H9 (cell line): ENCODE measurements at regions not wholly inside any gene's neighbourhood (a gene's known extent, or its start where the extent isn't known, plus 50 kb on each side); places are given as distances from the start of the nearest gene placed in this dataset.

Source experiments
- DNase-seq: peaks from one replicate; pipeline ENCODE4 v3.0.0-alpha.2; 2017
- H2AFZ ChIP-seq: one replicate; pipeline ENCODE4 v1.6.1; 2013; ENCODE audit warnings: mild to moderate bottlenecking, low read length, control low read depth, moderate library complexity
- H2AK5ac ChIP-seq: 2 replicates; pipeline ENCODE4 v1.6.1; 2013; ENCODE audit warnings: low read length, control low read depth, mixed read lengths; ENCODE audit not compliant: insufficient read length
- H2BK120ac ChIP-seq: one replicate; pipeline ENCODE4 v1.6.1; 2013; ENCODE audit warnings: low read depth, mild to moderate bottlenecking, low read length, control low read depth, inconsistent platforms; ENCODE audit not compliant: poor library complexity, severe bottlenecking
- H2BK12ac ChIP-seq: 2 replicates; pipeline ENCODE4 v1.6.1; 2013; ENCODE audit warnings: low read length, control low read depth, mixed read lengths, low read depth; ENCODE audit not compliant: insufficient read length
- H2BK15ac ChIP-seq: 2 replicates; pipeline ENCODE4 v1.6.1; 2013; ENCODE audit warnings: low read depth, low read length, control low read depth
- H2BK20ac ChIP-seq: one replicate; pipeline ENCODE4 v1.6.1; 2013; ENCODE audit warnings: low read depth, mild to moderate bottlenecking, low read length, control low read depth, inconsistent platforms; ENCODE audit not compliant: poor library complexity, severe bottlenecking
- H2BK5ac ChIP-seq: 2 replicates; pipeline ENCODE4 v1.6.1; 2013; ENCODE audit warnings: low read length, control low read depth, mixed read lengths; ENCODE audit not compliant: insufficient read length
- H3K14ac ChIP-seq: 2 replicates; pipeline ENCODE4 v1.6.1; 2013; ENCODE audit warnings: low read length, control low read depth; ENCODE audit not compliant: insufficient read depth
- H3K18ac ChIP-seq: 2 replicates; pipeline ENCODE4 v1.6.1; 2013; ENCODE audit warnings: low read depth, mild to moderate bottlenecking, mixed read lengths, low read length, control low read depth; ENCODE audit not compliant: insufficient read length
- H3K23ac ChIP-seq: 2 replicates; pipeline ENCODE4 v1.6.1; 2013; ENCODE audit warnings: low read length, control low read depth, mixed read lengths, low read depth; ENCODE audit not compliant: insufficient read length
- H3K23me2 ChIP-seq: 2 replicates; pipeline ENCODE4 v1.6.1; 2013; ENCODE audit warnings: low read depth, mild to moderate bottlenecking, mixed read lengths, low read length, control low read depth; ENCODE audit not compliant: insufficient read length, poor library complexity, severe bottlenecking
- H3K27ac ChIP-seq: 2 replicates; pipeline ENCODE4 v1.5.1; 2013; ENCODE audit warnings: low read length, control low read depth, mixed read lengths, low read depth; ENCODE audit not compliant: insufficient read length
- H3K27me3 ChIP-seq: 2 replicates; pipeline ENCODE4 v1.6.1; 2013; ENCODE audit warnings: low read length, control low read depth, inconsistent platforms; ENCODE audit not compliant: insufficient read depth
- H3K4ac ChIP-seq: 2 replicates; pipeline ENCODE4 v1.6.1; 2013; ENCODE audit warnings: low read depth, mild to moderate bottlenecking, control low read depth, inconsistent platforms, low read length, moderate library complexity
- H3K4me1 ChIP-seq: 2 replicates; pipeline ENCODE4 v1.6.1; 2013; ENCODE audit warnings: low read length, control low read depth, inconsistent platforms; ENCODE audit not compliant: insufficient read depth
- H3K4me2 ChIP-seq: 2 replicates; pipeline ENCODE4 v1.6.1; 2013; ENCODE audit warnings: low read length, control low read depth, mixed read lengths; ENCODE audit not compliant: insufficient read length, insufficient read depth
- H3K56ac ChIP-seq: 2 replicates; pipeline ENCODE4 v1.6.1; 2013; ENCODE audit warnings: low read depth, mild to moderate bottlenecking, mixed read lengths, low read length, control low read depth; ENCODE audit not compliant: insufficient read length
- H3K79me1 ChIP-seq: 2 replicates; pipeline ENCODE4 v1.6.1; 2013; ENCODE audit warnings: low read depth, mild to moderate bottlenecking, moderate library complexity, low read length, control low read depth, inconsistent platforms; ENCODE audit not compliant: insufficient read depth, poor library complexity, severe bottlenecking
- H3K79me2 ChIP-seq: 2 replicates; pipeline ENCODE4 v1.6.1; 2013; ENCODE audit warnings: low read length, control low read depth, inconsistent platforms; ENCODE audit not compliant: insufficient read depth
- H3K9ac ChIP-seq: 2 replicates; pipeline ENCODE4 v1.6.1; 2013; ENCODE audit warnings: low read length, control low read depth, mixed read lengths; ENCODE audit not compliant: insufficient read length; ENCODE audit errors: extremely low read depth
- H3K9me3 ChIP-seq: one replicate; pipeline ENCODE4 v1.6.1; 2013; ENCODE audit warnings: low read depth, low read length, inconsistent platforms; ENCODE audit not compliant: control insufficient read depth
- H3T11ph ChIP-seq: one replicate; pipeline ENCODE4 v1.6.1; 2013; ENCODE audit warnings: mild to moderate bottlenecking, low read length, control low read depth, inconsistent platforms
- H4K20me1 ChIP-seq: one replicate; pipeline ENCODE4 v1.6.1; 2013; ENCODE audit not compliant: control insufficient read depth, insufficient read length, insufficient read depth
- H4K5ac ChIP-seq: 2 replicates; pipeline ENCODE4 v1.6.1; 2013; ENCODE audit warnings: low read depth, mild to moderate bottlenecking, mixed read lengths, low read length, control low read depth; ENCODE audit not compliant: insufficient read length
- H4K8ac ChIP-seq: replicated peaks from 2 replicates; pipeline ENCODE4 v1.6.1; 2013; ENCODE audit warnings: low read length, control low read depth, mixed read lengths, low read depth; ENCODE audit not compliant: insufficient read length
- H4K91ac ChIP-seq: 2 replicates; pipeline ENCODE4 v1.6.1; 2013; ENCODE audit warnings: low read depth, mild to moderate bottlenecking, moderate library complexity, mixed read lengths, low read length, control low read depth; ENCODE audit not compliant: insufficient read length
- H3K27ac Mint-ChIP-seq, 3 experiments: 2 replicates in 2 of 3; 3 replicates in 1 of 3; pipeline ENCODE4 v1.8.0; 2020 to 2021; ENCODE audit warnings: mixed read lengths in 3 of 3, mild to moderate bottlenecking in 1 of 3, moderate library complexity in 1 of 3
- H3K27me3 Mint-ChIP-seq: 2 replicates; pipeline ENCODE4 v1.8.0; 2021; ENCODE audit warnings: low read depth, mild to moderate bottlenecking, moderate library complexity, mixed read lengths
- H3K36me3 Mint-ChIP-seq, 3 experiments: 2 replicates in 2 of 3; 3 replicates in 1 of 3; pipeline ENCODE4 v1.8.0; 2020 to 2021; ENCODE audit warnings: low read depth in 3 of 3, mixed read lengths in 3 of 3; ENCODE audit not compliant: insufficient read depth in 1 of 3
- H3K4me1 Mint-ChIP-seq, 2 experiments: 2 replicates each; pipeline ENCODE4 v1.8.0; 2020; ENCODE audit warnings: mixed read lengths in 2 of 2
- H3K4me3 Mint-ChIP-seq, 2 experiments: 2 replicates in 1 of 2; 3 replicates in 1 of 2; pipeline ENCODE4 v1.8.0; 2020 to 2021; ENCODE audit warnings: mild to moderate bottlenecking in 2 of 2, mixed read lengths in 2 of 2, moderate library complexity in 1 of 2
- H3K9me3 Mint-ChIP-seq, 2 experiments: 2 replicates in 1 of 2; 3 replicates in 1 of 2; pipeline ENCODE4 v1.8.0; 2020; ENCODE audit warnings: mild to moderate bottlenecking in 2 of 2, mixed read lengths in 2 of 2, moderate library complexity in 1 of 2
- CTCF ChIP-seq: fragments of 200-600 bp; sonication (generic); conservative IDR thresholded peaks from 3 replicates; pipeline ENCODE4 v1.8.0; 2021; ENCODE audit warnings: antibody characterized with exemption, mild to moderate bottlenecking
- WGBS: extraction: QIAGEN DNeasy Blood & Tissue Kit; methylation state at CpG from one replicate; pipeline ENCODE4 v1.1.7; 2013; ENCODE audit warnings: missing lambda C conversion rate, low lambda C conversion rate, mixed read lengths; ENCODE audit not compliant: insufficient read length; ENCODE audit errors: extremely low coverage; 5-methylcytosine and 5-hydroxymethylcytosine counted together

DNA sequence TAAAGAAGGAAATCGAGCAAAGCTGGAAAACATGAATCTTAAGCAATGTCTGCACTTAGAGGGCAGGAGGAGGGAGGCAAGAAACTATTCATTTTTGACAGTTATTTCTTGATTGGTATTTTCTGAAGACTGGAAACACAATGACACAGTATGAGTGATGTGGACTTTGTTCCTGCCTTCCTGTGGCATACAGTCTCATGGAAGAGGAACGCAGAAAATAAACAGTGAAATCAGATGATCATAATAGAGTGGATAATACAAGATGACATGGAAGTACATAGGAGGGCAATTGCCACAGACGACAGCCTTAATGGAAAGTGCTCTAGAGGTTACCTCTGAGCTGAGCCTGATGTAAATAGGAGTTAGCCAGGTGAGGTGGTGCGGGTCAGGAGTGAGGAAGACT, 140.4 kb upstream of the MAX start:
- Histone ChIP-seq H2AK5ac (no peak overlapping the region), H4K5ac (no peak overlapping the region), H3K4me2 (no peak overlapping the region), H2BK20ac (no peak overlapping the region), H3K79me1 (no peaks in the 10 kb centered on the region), H3K9ac (no peak overlapping the region), H3K18ac (no peak overlapping the region), H2AFZ (no peak overlapping the region), H3K4me1 (0 out of 2 replicates have a peak, but pooled peaks cover 2% of the 10 kb centered on the region), H3K4ac (no peak overlapping the region), H3K23me2 (peaks cover 2% of the 10 kb centered on the region), H2BK5ac (no peak overlapping the region), H4K20me1 (no peaks in the 10 kb centered on the region), H3K27me3 (no peaks in the 10 kb centered on the region), H2BK12ac (no peak overlapping the region), H3T11ph (no peak overlapping the region), H4K8ac (no peak overlapping the region), H3K23ac (no peak overlapping the region), H3K27ac (no peak overlapping the region), H3K79me2 (no peaks in the 10 kb centered on the region), H3K56ac (no peak overlapping the region), H3K9me3 (no peaks in the 10 kb centered on the region), H2BK15ac (no peak overlapping the region), H4K91ac (no peak overlapping the region), H2BK120ac (no peak overlapping the region), H3K14ac (no peak overlapping the region)
- no peak for DNase-seq
- WGBS = no CpG with 5 or more reads among the region's 4 CpGs
- no peaks in the 10 kb centered on the region; a peak in 1 of 7 replicates for H3K36me3 Mint-ChIP-seq
- H3K27me3 Mint-ChIP-seq = no peaks in the 10 kb centered on the region; the same call in 1 of the 2 replicates
- no peak for TF ChIP-seq CTCF
- H3K4me3 Mint-ChIP-seq = no peak overlapping the region
- H3K27ac Mint-ChIP-seq = no peak overlapping the region
- H3K4me1 Mint-ChIP-seq = peaks cover 14 to 16% of the 10 kb centered on the region in 2 experiments
- peaks cover 0 to 2% of the 10 kb centered on the region in 2 experiments; a peak in 1 of 5 replicates for H3K9me3 Mint-ChIP-seq
